Esophagus muscularis mucosa (tissue), 4 donors: ENCODE measurements at regions not wholly inside any gene's neighbourhood (a gene's known extent, or its start where the extent isn't known, plus 50 kb on each side); places are given as distances from the start of the nearest gene placed in this dataset.

Source experiments
- DNase-seq: peaks from one replicate; pipeline ENCODE4 v3.0.0-alpha.2; 2017; ENCODE audit errors: extremely low spot score
- H3K27ac ChIP-seq, 4 donors: fragments of 200-600 bp; sonication (generic); replicated peaks in 1 of 4; 1 replicate in 3 of 4; 2 replicates in 1 of 4; pipeline ENCODE4 v1.5.1; 2016 to 2019; ENCODE audit warnings: mild to moderate bottlenecking in 1 of 4
- H3K27me3 ChIP-seq, 4 donors: fragments of 200-600 bp; sonication (generic); one replicate each; pipeline versions ENCODE4 v1.5.1 to v1.6.0; 2016 to 2019
- H3K36me3 ChIP-seq, 4 donors: fragments of 200-600 bp; sonication (generic); one replicate each; pipeline ENCODE4 v1.5.1; 2016 to 2019
- H3K4me1 ChIP-seq, 4 donors: fragments of 200-600 bp; sonication (generic); one replicate each; pipeline ENCODE4 v1.5.1; 2016 to 2019
- H3K4me3 ChIP-seq, 4 donors: fragments of 200-600 bp; sonication (generic); 1 replicate in 2 of 4; 2 replicates in 2 of 4; pipeline ENCODE4 v1.5.1; 2016 to 2019; ENCODE audit warnings: mild to moderate bottlenecking in 4 of 4, moderate library complexity in 1 of 4
- H3K9me3 ChIP-seq, 4 donors: fragments of 200-600 bp; sonication (generic); 1 replicate in 3 of 4; 2 replicates in 1 of 4; pipeline ENCODE4 v1.5.1; 2016 to 2019
- EP300 ChIP-seq: sonication (generic); formaldehyde crosslinking; IDR thresholded peaks from one replicate; pipeline ENCODE4 v1.6.1; 2017; ENCODE audit warnings: antibody characterized with exemption
- POLR2A ChIP-seq: fragments of 450-650 bp; IDR thresholded peaks from one replicate; pipeline ENCODE4 v1.6.1; 2017; ENCODE audit warnings: antibody characterized with exemption, moderate library complexity, mild to moderate bottlenecking, low read depth
- POLR2AphosphoS5 ChIP-seq, 2 donors: sonication (generic); formaldehyde crosslinking; IDR thresholded peaks; one replicate each; pipeline ENCODE4 v1.6.1; 2017; ENCODE audit warnings: antibody characterized with exemption in 2 of 2
- WGBS: methylation state at CpG from one replicate; pipeline ENCODE4 v1.1.5; 2018; 5-methylcytosine and 5-hydroxymethylcytosine counted together
- intact Hi-C: fragments of 100-400 bp; cut with DNase I; formaldehyde crosslinking; loops from one replicate; pipeline ENCODE4 v1.15.1; 2023
- TF ChIP-seq, protein P1 (sequence below), 3 experiments: fragments of 200-600 bp in 2 of 3; fragments of 450-650 bp in 1 of 3; sonication (generic) in 2 of 3; IDR thresholded peaks; one replicate each; pipeline ENCODE4 v1.5.1; 2017 to 2019; ENCODE audit warnings: antibody characterized with exemption in 3 of 3, mild to moderate bottlenecking in 2 of 3, moderate library complexity in 1 of 3

DNA sequence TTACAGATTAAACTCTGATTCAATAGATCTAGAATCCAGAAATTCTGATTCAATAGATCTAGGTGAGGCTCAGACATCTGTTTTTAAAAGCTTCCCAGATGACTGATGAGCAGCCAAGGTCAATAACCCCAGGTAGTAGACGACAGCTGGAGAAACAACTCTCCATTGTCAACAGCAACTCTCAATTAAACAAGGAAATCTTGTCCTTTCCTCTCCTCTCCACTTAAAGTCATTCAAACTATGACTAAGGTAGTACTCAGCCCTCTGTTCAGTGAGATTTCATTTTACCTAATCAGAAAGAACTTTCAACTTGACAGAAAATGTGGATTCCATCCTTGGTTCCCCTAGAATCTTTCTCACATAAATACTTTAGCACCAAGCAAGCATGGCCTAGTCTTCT is 94.6 kb upstream of the SCG2 start:
- WGBS = 50% methylated on average over 1 of the region's 1 CpG
- no peak overlapping the region for H3K4me3 ChIP-seq
- no peaks in the 10 kb centered on the region for H3K36me3 ChIP-seq
- H3K9me3 ChIP-seq = no peaks in the 10 kb centered on the region
- intact Hi-C loops = loop anchor here (10.0 kb wide), 1 partner anchor 98 kb away; no protein-coding TSS in a partner anchor
- no peak for DNase-seq
- H3K4me1 ChIP-seq = peaks cover 0 to 5% (median 0%) of the 10 kb centered on the region in 4 donors
- H3K27me3 ChIP-seq = no peaks in the 10 kb centered on the region
- TF ChIP-seq POLR2AphosphoS5 (IDR thresholded peaks at IDR 0.05) (no peak), EP300 (no peak), POLR2A (no peak)
- TF ChIP-seq, protein P1, sequence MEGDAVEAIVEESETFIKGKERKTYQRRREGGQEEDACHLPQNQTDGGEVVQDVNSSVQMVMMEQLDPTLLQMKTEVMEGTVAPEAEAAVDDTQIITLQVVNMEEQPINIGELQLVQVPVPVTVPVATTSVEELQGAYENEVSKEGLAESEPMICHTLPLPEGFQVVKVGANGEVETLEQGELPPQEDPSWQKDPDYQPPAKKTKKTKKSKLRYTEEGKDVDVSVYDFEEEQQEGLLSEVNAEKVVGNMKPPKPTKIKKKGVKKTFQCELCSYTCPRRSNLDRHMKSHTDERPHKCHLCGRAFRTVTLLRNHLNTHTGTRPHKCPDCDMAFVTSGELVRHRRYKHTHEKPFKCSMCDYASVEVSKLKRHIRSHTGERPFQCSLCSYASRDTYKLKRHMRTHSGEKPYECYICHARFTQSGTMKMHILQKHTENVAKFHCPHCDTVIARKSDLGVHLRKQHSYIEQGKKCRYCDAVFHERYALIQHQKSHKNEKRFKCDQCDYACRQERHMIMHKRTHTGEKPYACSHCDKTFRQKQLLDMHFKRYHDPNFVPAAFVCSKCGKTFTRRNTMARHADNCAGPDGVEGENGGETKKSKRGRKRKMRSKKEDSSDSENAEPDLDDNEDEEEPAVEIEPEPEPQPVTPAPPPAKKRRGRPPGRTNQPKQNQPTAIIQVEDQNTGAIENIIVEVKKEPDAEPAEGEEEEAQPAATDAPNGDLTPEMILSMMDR (IDR thresholded peaks at IDR 0.05) = no peak
- H3K27ac ChIP-seq = no peak overlapping the region

DNA sequence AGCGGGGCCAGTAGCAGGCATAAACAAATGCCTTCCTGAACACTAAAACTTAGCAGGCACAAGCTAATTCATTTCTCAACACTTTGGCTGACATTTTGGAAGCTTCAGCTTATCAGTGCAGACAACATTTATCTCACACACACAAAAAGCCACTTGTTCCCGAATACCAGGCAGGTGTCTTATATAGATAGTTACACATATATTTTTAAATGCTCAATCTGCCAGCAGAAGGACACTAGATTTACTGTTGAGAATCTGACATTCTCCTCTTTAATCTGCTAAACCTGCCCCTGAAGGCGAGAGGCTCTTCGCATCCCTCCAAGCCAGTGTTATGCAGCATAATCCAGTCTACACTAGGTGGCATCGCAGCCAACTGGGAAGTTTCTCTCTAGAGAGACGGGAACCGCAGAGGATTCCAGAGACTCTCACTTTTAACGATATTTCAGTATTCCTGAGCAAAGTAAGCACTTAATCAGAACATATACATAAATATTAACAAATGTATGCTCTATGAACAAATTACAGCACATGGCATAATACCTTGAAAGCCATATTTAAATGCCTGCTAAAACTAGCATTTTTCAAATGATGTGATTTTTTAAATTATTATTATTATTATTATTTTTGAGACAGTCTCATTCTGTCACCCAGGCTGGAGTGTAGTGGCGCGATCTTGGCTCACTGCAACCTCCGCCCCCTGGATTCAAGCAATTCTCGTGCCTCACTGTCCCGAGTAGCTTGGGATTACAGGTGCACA is 90.2 kb upstream of the SCG2 start:
- H3K4me1 ChIP-seq = peaks cover 0 to 5% (median 0%) of the 10 kb centered on the region in 4 donors
- H3K27ac ChIP-seq = no peak overlapping the region
- DNase-seq = no peak
- no peaks in the 10 kb centered on the region for H3K36me3 ChIP-seq
- WGBS = 51% methylated on average over 13 of the region's 13 CpGs
- intact Hi-C loops = loop anchor here (10.0 kb wide), 1 partner anchor 102 kb away; no protein-coding TSS in a partner anchor
- no peak overlapping the region for H3K4me3 ChIP-seq
- no peak for TF ChIP-seq POLR2AphosphoS5 (IDR thresholded peaks at IDR 0.05)
- TF ChIP-seq, protein P1 (IDR thresholded peaks at IDR 0.05) = peak; percentile 44 to 54 (median 49)
- H3K9me3 ChIP-seq = no peaks in the 10 kb centered on the region
- H3K27me3 ChIP-seq = no peaks in the 10 kb centered on the region

DNA sequence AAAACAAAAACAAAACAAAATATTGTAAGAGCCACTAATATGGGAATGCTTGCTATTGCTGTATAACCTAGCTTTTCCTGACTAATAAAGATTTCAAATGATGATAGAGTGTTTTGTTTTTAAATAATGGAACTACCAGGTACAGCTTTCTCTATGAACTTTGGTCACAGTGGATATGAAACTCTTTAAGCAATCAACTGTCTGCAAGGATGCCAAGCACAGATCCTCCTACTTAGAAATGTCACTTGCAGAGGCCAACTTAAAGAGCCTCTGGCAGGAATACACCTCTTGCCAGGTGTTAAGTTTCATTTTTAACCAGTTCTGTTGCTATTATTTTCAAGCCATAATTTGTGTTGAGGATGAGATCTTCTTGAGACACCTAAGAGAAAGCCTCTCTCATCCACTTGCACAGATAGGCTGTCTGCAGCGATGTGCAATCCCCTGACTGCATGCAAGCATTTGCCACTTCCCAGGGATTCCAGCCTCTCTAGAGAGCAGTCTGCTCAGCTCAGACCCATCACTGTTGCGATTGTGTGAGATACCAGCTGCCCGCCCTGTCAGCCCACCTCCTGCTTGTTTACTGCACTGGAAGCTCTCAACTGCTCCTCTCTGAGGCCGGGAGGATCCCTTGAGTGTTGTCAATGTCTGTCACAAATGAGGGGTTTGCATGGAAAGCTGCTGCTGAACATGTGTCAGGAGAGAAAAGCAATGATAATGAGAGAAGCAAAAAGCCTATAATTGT is 86.1 kb upstream of the SCG2 start:
- WGBS = 69% methylated on average over 4 of the region's 4 CpGs
- no peaks in the 10 kb centered on the region for H3K27me3 ChIP-seq
- intact Hi-C loops = no loop called here
- no peak for TF ChIP-seq EP300
- TF ChIP-seq, protein P1 (IDR thresholded peaks at IDR 0.05) = no peak
- TF ChIP-seq POLR2AphosphoS5 (IDR thresholded peaks at IDR 0.05) = no peak
- no peak for TF ChIP-seq POLR2A
- H3K9me3 ChIP-seq = no peaks in the 10 kb centered on the region
- no peak for DNase-seq
- H3K36me3 ChIP-seq = no peaks in the 10 kb centered on the region
- no peak overlapping the region for H3K4me3 ChIP-seq
- no peak overlapping the region for H3K27ac ChIP-seq
- H3K4me1 ChIP-seq = peaks cover 0 to 5% (median 0%) of the 10 kb centered on the region in 4 donors

DNA sequence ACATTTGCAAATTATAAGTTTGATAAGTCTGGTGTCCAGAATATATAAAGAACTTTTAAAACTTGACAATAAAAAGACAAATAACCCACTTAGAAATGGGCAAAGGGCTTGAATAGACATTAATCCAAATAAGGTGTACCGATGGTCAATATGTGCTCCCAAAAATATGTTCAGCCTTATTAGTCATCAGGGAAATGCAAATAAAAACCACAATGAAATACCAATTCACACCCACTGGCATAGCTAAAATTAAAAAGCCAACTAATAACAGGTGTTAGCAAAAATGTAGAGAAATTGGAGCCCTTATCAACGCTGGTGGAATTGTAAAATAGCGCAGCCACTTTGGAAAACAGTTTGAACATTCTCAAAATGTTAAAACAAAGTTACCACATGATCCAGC is 79.0 kb upstream of the SCG2 start:
- intact Hi-C loops = no loop called here
- no peak overlapping the region for H3K27ac ChIP-seq
- TF ChIP-seq POLR2AphosphoS5 (IDR thresholded peaks at IDR 0.05) (no peak), POLR2A (no peak), EP300 (no peak)
- TF ChIP-seq, protein P1 (IDR thresholded peaks at IDR 0.05) = no peak
- H3K36me3 ChIP-seq = no peaks in the 10 kb centered on the region
- no peaks in the 10 kb centered on the region for H3K9me3 ChIP-seq
- no peak overlapping the region for H3K4me3 ChIP-seq
- no peaks in the 10 kb centered on the region for H3K27me3 ChIP-seq
- H3K4me1 ChIP-seq = no peaks in the 10 kb centered on the region
- no peak for DNase-seq
- 96% methylated on average over 2 of the region's 3 CpGs for WGBS
